ENCODE measurements at regions not wholly inside any gene's neighbourhood (a gene's known extent, or its start where the extent isn't known, plus 50 kb on each side); places are given as distances from the start of the nearest gene placed in this dataset.

DNA sequence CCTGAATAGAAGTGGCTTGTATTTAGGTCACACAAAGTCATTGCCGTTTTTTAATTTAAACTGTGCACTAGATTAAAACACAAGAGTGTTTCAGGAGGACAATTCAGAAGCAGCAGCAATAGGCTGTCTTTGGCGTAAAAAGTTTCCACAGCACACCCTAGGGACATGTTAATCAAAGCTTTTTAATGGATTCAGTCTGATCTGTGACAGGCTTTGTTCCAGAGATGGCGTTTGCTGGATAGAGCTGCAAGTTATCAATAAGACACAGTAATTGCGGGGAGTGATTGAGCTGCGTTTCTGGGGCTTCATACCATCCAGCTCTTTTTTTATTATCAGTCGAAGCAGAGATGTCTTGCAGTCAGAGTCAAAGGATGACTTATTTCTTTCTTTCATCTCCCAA is 300.3 kb downstream of the ZNF608 start:
- ATAC-seq = no peak
- Histone ChIP-seq H3K27me3 (ENCODE audit: insufficient read depth, low read length) (no peaks in the 10 kb centered on the region), H4K20me1 (ENCODE audit: insufficient read depth) (no peaks in the 10 kb centered on the region), H3K9me2 (ENCODE audit: insufficient read depth) (no peaks in the 10 kb centered on the region), H3K4me3 (replicated peaks in 1 of 2; ENCODE audit: low read depth in 1 of 2, low read length in 2 of 2) (no peak overlapping the region), H3K36me3 (ENCODE audit: control insufficient read depth in 1 of 2, insufficient read depth in 2 of 2, low read length in 2 of 2) (no peaks in the 10 kb centered on the region), H3K4me1 (ENCODE audit: control insufficient read depth in 1 of 2, insufficient read depth in 2 of 2, low read length in 2 of 2) (no peaks in the 10 kb centered on the region), H2AFZ (ENCODE audit: low read depth, low read length, poor library complexity, severe bottlenecking) (no peak overlapping the region), H3K79me2 (ENCODE audit: insufficient read depth, low read length) (no peaks in the 10 kb centered on the region), H3K4me2 (ENCODE audit: low read length) (no peak overlapping the region), H3K9me3 (ENCODE audit: control insufficient read depth in 1 of 2, insufficient read depth in 1 of 2, low read depth in 1 of 2, low read length in 2 of 2) (no peaks in the 10 kb centered on the region), H3K9ac (ENCODE audit: low read length) (no peak overlapping the region), H3K27ac (ENCODE audit: low read depth, low read length) (no peak overlapping the region)
- RAD21 ChIA-PET (ENCODE audit: low non-redundant PET in 1 of 2, low total read pairs in 2 of 2, uncharacterized antibody in 2 of 2, unreplicated experiment in 2 of 2) = no interaction called here
- POLR2A ChIA-PET = no interaction called here
- BruUV-seq (replicated peaks) = no TSS peak
- CTCF ChIA-PET = no interaction called here
- intact Hi-C loops (cut with micrococcal nuclease) = no loop called here
- TF ChIP-seq, protein P1, sequence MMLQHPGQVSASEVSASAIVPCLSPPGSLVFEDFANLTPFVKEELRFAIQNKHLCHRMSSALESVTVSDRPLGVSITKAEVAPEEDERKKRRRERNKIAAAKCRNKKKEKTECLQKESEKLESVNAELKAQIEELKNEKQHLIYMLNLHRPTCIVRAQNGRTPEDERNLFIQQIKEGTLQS (IDR thresholded peaks at IDR 0.05) = no peak
- TF ChIP-seq ELF1 (IDR thresholded peaks at IDR 0.05; ENCODE audit: borderline replicate concordance, low read depth) (no peak), SIN3A (IDR thresholded peaks at IDR 0.05; ENCODE audit: low read depth) (no peak), POLR2A (IDR thresholded peaks at IDR 0.05; ENCODE audit: borderline replicate concordance, extremely low read depth, insufficient read depth, insufficient read length) (no peak), SP1 (IDR thresholded peaks at IDR 0.05; ENCODE audit: low read depth) (no peak), RAD21 (IDR thresholded peaks at IDR 0.05; ENCODE audit: low read depth) (no peak), JUND (IDR thresholded peaks at IDR 0.05) (no peak), YY1 (IDR thresholded peaks at IDR 0.05; ENCODE audit: extremely low read depth, insufficient replicate concordance, low read depth, low read length) (no peak), REST (IDR thresholded peaks at IDR 0.05; ENCODE audit: low read depth) (no peak), ZFX (IDR thresholded peaks at IDR 0.05) (no peak), CEBPB (IDR thresholded peaks at IDR 0.05; ENCODE audit: low read depth) (no peak), EZH2phosphoT487 (IDR thresholded peaks at IDR 0.05; ENCODE audit: borderline replicate concordance) (no peak), ZNF274 (IDR thresholded peaks at IDR 0.05; ENCODE audit: low read depth, low read length) (no peak), EGR1 (IDR thresholded peaks at IDR 0.05; ENCODE audit: low read depth) (no peak), EZH2 (IDR thresholded peaks at IDR 0.05) (no peak)
- no peak for DNase-seq (ENCODE audit: low read depth, low spot score)

Measured in HCT116 (cell line).